Stimulated activated CD4-positive, alpha-beta T cell treated with anti-CD3 and anti-CD28 coated beads, Interleukin-15, amount 100 ng/mL, for 48 hours (primary cell): ENCODE measurements at regions not wholly inside any gene's neighbourhood (a gene's known extent, or its start where the extent isn't known, plus 50 kb on each side); places are given as distances from the start of the nearest gene placed in this dataset.
"Not testable (repeated sequence)": the region's sequence is repeated elsewhere in the genome, so short reads cannot be mapped to it uniquely, and the experiment has no call there.

Source experiments
- DNase-seq, 2 donors: peaks; one replicate each; pipeline ENCODE4 v3.0.0-alpha.2; 2020; ENCODE audit warnings: low read depth in 2 of 2

DNA sequence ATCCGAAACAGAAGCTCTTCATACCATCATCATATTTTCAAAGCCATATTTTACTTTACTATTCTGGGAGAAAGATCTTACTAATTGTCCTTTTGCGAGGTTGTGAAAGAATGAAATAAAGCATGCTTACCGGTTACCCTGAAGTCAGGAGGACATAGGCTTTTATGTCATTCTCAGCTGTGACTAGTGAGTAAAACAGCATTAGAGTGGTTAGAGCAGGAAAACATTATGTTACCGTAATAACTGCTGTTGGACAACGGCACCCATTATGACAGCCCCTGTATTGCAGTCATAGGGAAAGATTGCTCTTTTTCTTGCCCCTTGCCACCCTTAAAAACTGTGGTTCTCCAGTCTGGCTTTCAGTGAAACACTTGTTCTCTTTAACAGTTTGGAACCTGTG, 1035.7 kb downstream of the ZPLD1 start:
- no peak for DNase-seq

GRCh38 chr3:103494011-103494410, 1059.2 kb downstream of the ZPLD1 start:
- DNase-seq, result no peak

- no peak for DNase-seq
These were observed 1059.7 kb downstream of the ZPLD1 start for GRCh38 chr3:103494512-103494911.

DNA sequence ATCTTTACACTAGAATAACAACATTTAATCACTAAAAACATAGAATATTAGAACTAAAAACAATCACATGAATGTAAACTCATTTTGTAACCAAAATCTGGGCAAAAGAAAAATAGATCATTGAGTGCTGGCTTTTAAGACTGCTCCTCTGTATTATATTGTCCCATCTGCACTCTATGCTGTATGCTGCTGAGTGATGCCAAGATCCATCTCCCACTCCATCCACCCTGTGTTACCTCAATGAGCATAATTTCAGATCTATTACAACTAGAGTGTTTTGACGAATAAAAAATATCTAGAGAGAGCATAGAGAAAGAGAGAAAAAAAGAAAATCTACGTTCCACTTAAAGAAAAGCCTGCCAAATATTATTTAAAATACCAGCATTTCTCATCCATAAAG, 1060.4 kb downstream of the ZPLD1 start:
- no peak for DNase-seq

- no peak for DNase-seq
These were observed 1064.5 kb downstream of the ZPLD1 start for GRCh38 chr3:103499132-103499900.

DNA sequence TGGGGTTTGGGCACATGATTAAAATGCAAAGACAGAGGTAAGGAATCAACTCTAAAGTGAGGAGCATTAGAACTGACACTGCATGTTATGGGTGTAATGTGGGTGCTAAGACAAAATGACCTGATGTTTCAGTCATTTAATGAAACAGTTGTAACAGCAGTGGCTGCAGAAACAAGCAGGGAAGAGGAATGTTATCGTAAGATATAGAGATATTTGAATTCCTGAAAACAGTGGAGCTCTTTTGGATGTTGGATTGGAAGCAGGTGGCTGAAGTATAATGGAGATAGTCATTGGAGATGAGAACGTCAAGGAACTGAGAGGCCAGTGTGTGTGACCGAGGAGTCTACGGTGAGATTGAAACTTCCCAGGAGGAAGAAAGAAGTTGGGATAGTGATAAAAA, 1065.2 kb downstream of the ZPLD1 start:
- DNase-seq, result no peak

DNA sequence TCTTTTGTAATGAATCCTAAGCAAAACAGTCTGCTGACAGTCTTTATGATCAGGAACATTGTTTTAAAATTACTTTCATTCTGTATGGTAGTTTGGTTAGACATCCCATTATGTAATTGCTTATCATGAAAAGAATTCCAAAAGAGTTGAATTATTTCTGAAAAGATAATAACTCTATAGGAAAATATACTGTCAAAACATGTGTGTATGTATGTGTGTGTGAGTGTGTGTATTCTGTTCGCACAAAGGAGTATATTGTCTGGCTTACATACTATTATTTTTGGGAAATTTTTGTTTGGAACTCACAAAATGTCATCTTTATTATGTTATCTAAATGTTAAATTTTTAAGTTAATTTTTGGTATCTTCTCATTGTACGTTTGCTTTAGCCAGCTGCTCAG, 1075.9 kb downstream of the ZPLD1 start:
- no peak for DNase-seq

DNA sequence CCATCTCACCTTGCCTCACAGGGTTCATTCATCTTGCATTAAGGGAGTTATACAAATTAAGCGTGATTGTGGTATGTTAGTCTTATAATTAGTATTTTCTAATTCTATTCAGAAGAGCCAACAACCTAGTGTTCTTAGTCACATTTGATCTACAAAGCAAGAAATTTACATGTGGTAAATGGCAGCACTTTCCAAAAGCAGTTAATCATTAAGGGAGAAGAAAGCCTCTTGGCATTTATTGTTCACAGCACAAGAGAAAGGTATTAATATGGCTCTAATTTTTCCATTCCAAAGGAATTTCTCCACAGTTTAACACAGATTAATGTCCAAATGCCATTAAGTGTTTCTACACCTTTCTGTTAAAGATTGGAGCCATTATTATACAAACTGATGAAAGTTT, 1077.1 kb downstream of the ZPLD1 start:
- no peak for DNase-seq

GRCh38 chr3:103512595-103512994, 1077.8 kb downstream of the ZPLD1 start:
- no peak for DNase-seq

- DNase-seq, result no peak
These were observed 1078.2 kb downstream of the ZPLD1 start for GRCh38 chr3:103513003-103513402.

DNA sequence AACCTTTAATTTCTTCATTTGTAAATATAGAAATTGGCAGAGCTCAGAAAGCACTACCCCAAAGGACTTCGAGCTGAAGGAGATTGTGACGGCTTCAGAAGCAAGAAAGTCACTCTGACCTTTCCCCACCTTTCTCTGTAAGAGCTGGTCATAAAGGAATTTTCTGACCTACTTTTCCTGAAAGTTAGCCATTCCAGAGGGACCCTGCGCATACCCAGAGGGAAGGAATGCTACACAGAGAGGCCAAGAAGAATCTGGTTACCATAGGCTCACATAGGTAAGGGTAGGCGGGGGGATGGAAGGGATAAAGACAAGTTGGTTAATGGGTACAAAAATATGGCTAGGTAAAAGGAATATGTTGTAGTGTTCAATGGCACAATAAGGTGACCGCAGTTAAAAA, 1080.3 kb downstream of the ZPLD1 start:
- no peak for DNase-seq

GRCh38 chr3:103516950-103517349, 1082.1 kb downstream of the ZPLD1 start:
- no peak for DNase-seq

DNA sequence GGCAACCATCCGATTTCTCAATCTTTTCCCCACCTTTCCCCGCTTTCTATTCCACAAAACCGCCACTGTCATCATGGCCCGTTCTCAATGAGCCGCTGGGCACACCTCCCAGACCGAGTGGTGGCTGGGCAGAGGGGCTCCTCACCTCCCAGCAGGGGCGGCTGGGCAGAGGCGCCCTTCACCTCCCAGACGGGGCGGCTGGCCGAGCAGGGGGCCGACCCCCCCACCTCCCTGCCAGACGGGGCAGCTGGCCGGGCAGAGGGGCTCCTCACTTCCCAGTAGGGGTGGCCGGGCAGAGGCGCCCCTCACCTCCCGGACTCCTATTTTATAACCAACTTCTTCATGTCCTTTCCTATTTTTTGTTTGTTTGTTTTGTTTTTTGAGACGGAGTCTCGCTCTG, 1096.5 kb downstream of the ZPLD1 start:
- not testable (repeated sequence) for DNase-seq

DNA sequence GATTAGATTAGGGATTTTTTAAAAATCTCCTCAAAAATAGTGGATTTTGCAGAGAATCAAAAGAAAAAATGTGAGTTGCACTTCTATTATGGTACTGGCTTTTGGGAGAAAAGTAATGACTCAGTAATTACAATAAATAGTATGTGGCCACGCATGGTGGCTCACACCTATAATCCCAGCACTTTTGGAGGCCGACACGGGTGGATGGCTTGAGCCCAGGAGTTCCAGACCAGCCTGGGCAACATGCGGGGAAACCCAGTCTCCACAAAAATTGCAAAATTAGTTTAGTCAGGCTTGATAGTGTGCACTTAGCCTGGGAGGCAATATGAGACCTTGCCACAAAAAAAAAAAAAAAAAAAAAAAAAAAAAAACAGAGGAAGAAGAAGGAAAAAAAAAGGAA, 1098.2 kb downstream of the ZPLD1 start:
- DNase-seq, result no peak

- no peak for DNase-seq
These were observed 1119.6 kb downstream of the ZPLD1 start for GRCh38 chr3:103554451-103554850.

GRCh38 chr3:103564116-103564515, 1129.3 kb downstream of the ZPLD1 start:
- DNase-seq, result not testable (repeated sequence)

DNA sequence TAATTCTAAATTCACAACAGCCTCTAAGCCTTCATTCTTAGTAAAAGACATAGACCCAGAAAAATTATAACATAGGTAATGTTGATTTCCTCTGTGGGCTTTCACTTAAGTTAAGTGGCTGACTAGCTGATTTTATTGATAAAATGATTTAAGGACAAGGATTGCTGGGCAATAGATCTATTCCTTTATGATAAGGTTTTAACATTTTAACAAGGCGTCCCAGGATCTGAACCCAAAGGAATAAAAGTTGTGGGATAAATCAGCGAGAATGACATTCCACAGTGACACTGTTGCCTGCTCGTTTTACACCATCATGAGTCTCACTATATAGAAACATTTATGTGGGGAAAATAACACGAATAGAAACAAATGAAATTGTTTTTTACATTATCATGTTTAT, 1151.0 kb downstream of the ZPLD1 start:
- no peak for DNase-seq

DNA sequence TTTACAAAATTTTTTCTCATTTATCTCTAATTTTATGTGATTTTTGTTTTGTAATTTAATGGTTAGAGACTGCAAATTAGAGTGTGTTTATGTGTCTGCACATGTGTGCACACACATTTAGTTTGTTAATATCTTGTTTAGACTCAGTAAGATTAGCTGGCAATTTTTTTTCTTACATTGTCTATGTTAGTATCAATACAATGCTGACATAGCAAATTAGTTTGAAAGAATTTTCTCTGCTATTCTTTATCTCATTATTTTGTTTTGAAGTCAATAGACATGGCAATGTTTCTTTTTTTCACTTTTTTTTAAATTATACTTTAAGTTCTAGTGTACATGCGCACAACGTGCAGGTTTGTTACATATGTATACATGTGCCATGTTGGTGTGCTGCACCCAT, 1155.0 kb downstream of the ZPLD1 start:
- no peak for DNase-seq

DNA sequence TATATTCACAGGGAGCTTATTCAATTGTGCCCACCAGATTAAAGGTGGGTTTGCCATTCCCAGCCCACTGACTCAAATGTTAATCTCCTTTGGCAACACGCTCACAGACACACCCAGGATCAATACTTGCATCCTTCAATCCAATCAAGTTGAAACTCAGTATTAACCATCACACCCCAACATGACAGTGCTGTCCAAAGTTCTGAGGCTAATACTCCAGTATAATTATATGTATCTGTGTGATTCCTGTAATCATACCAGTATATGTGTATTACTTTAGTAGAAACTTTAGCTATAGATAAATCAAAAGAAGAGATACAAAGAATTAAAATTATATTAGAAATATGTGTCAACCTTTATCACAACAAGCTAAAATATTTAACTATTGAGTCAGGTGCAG, 1166.0 kb downstream of the ZPLD1 start:
- DNase-seq, result no peak

- no peak for DNase-seq
These were observed 1166.9 kb downstream of the ZPLD1 start for GRCh38 chr3:103601666-103602065.

DNA sequence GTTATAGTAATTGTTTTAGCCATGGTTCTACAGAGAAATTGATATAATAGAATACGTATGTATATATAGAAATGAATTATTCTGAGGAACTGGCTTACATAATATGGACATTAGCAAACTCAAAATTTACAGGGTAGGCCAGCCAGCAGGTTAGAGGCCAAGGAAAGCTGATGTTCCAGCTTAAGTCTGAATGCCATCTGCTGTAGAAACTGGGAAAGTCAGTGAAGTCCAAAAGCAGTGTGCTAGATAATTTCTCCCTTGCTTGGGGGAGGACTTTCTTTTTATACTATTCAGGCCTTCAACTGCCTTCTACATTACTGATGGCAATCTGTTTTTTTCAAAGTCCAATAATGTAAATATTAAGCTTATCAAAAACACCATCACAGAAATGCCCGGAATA, 1174.7 kb downstream of the ZPLD1 start:
- no peak for DNase-seq

GRCh38 chr3:103613397-103614156, 1178.8 kb downstream of the ZPLD1 start:
- DNase-seq, result no peak

- no peak for DNase-seq
These were observed 1179.9 kb downstream of the ZPLD1 start for GRCh38 chr3:103614719-103615118.
